ENCODE measurements at regions not wholly inside any gene's neighbourhood (a gene's known extent, or its start where the extent isn't known, plus 50 kb on each side); places are given as distances from the start of the nearest gene placed in this dataset.

DNA sequence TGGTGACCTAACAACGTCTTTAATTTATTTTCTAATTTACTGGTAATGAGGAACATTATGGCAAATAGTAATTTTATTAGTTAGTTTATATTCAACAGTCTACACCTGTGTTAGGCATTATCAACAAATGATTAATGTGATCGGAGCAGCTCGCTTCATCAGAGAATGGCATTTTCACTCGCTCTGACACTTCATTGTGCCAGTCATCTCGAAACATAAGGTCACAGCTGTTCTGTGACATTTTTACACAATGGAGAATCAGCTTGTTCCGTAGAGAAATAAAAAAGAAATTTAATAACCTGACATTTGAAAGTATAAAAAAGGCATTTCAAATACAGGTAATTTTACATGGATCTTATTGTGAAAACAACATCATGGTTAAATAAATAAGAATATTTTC, 858.4 kb downstream of the SLITRK6 start:
- H3K4me3 ChIP-seq = no peak overlapping the region
- TF ChIP-seq, protein P1, sequence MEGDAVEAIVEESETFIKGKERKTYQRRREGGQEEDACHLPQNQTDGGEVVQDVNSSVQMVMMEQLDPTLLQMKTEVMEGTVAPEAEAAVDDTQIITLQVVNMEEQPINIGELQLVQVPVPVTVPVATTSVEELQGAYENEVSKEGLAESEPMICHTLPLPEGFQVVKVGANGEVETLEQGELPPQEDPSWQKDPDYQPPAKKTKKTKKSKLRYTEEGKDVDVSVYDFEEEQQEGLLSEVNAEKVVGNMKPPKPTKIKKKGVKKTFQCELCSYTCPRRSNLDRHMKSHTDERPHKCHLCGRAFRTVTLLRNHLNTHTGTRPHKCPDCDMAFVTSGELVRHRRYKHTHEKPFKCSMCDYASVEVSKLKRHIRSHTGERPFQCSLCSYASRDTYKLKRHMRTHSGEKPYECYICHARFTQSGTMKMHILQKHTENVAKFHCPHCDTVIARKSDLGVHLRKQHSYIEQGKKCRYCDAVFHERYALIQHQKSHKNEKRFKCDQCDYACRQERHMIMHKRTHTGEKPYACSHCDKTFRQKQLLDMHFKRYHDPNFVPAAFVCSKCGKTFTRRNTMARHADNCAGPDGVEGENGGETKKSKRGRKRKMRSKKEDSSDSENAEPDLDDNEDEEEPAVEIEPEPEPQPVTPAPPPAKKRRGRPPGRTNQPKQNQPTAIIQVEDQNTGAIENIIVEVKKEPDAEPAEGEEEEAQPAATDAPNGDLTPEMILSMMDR (IDR thresholded peaks at IDR 0.05) = no peak
- no peak for TF ChIP-seq POLR2A (IDR thresholded peaks at IDR 0.05)
- DNase-seq = no peak

DNA sequence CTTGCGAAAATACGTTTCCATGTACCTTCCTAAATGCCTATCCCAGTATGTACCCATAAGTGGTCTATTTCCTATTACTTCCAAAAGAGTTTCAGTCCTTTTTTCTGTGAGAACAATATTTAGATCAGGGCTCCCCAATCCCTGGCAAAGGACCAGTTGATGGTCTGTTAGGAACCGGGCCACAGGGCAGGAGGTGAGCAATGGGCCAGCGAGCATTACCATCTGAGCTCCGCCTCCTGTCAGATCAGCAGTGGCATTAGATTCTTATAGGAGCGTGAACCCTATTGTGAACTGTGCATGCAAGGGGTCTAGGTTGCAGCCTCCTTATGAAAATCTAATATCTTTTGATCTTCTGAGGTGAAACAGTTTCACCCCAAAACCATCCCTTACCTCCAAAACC, 859.1 kb downstream of the SLITRK6 start:
- DNase-seq = no peak
- Histone ChIP-seq H3K4me3 (no peak overlapping the region), H3K9me3 (replicated peaks in 1 of 3) (no peaks in the 10 kb centered on the region), H3K27ac (no peak overlapping the region), H3K27me3 (no peaks in the 10 kb centered on the region), H3K36me3 (replicated peaks in 1 of 2) (no peaks in the 10 kb centered on the region), H3K4me1 (replicated peaks in 1 of 2) (peaks cover 0 to 1% of the 10 kb centered on the region in 2 donors)
- no peak for TF ChIP-seq POLR2A (IDR thresholded peaks at IDR 0.05)
- TF ChIP-seq, protein P1 (IDR thresholded peaks at IDR 0.05) = no peak
- 90 to 93% (median 92%) methylated on average over 6 of the region's 6 CpGs for WGBS, 4 donors
- intact Hi-C loops (cut with DNase I) = no loop called here

More for the DNA sequence above, 858.4 kb downstream of the SLITRK6 start:
- WGBS, 4 donors = 80 to 85% (median 81%) methylated on average over 6 of the region's 6 CpGs
- Histone ChIP-seq H3K27ac (no peak overlapping the region), H3K4me1 (replicated peaks in 1 of 2) (no peaks in the 10 kb centered on the region), H3K36me3 (replicated peaks in 1 of 2) (no peaks in the 10 kb centered on the region), H3K27me3 (no peaks in the 10 kb centered on the region), H3K9me3 (replicated peaks in 1 of 3) (no peaks in the 10 kb centered on the region)
- intact Hi-C loops (cut with DNase I) = no loop called here

DNA sequence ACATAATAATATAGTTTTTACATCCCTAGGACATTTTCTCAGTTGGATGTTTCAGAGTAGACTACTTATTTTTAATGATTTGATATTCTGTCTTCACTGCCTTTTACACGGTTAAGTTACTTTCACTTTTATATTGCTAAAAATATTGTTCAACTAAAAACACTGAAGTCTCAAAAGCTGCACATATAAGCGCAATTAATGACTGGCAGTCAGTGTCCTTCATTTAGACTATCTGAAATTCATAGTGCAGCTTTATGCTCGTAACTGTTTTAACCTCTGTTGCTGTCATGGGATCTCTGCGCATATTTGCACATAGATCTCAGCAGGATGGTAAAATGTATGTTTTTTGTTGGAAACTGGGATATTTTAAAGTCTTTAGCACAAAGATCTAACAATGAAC, 864.3 kb downstream of the SLITRK6 start:
- no peak overlapping the region for H3K27ac ChIP-seq
- peak overlapping the region in 1 of 4 donors; percentile 30 for H3K4me3 ChIP-seq
- intact Hi-C loops (cut with DNase I) = no loop called here
- no peaks in the 10 kb centered on the region for H3K27me3 ChIP-seq
- H3K4me1 ChIP-seq (replicated peaks in 1 of 2) = peaks cover 0 to 7% of the 10 kb centered on the region in 2 donors
- DNase-seq = no peak
- H3K36me3 ChIP-seq (replicated peaks in 1 of 2) = no peaks in the 10 kb centered on the region
- WGBS, 4 donors = 29 to 58% (median 42%) methylated on average over 4 of the region's 4 CpGs
- no peaks in the 10 kb centered on the region for H3K9me3 ChIP-seq (replicated peaks in 1 of 3)
- no peak for TF ChIP-seq POLR2A (IDR thresholded peaks at IDR 0.05)
- TF ChIP-seq, protein P1 (IDR thresholded peaks at IDR 0.05) = no peak

DNA sequence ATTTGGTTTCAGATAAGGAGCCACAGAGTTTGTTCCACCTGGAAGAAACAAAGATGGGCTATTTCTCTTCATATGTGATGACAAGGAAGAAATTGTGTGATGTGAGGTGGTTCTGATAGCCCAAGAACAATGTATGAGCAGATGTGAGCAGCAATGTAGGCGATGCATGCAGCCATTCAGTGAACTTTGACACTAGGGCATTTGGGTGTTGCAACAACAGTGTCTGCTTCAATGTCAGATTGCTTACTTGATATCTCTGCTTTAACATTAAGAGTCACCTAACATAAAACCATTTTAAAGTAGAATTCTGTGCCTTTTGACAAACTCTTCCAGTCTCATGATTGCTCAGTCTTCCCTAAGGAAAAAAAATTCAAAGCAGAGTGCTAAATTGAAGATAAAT, 865.4 kb downstream of the SLITRK6 start:
- no peak for TF ChIP-seq POLR2A (IDR thresholded peaks at IDR 0.05)
- TF ChIP-seq, protein P1 (IDR thresholded peaks at IDR 0.05) = no peak
- 41 to 88% (median 63%) methylated on average over 1 of the region's 1 CpG for WGBS, 4 donors
- no peaks in the 10 kb centered on the region for H3K9me3 ChIP-seq (replicated peaks in 1 of 3)
- intact Hi-C loops (cut with DNase I) = no loop called here
- H3K36me3 ChIP-seq (replicated peaks in 1 of 2) = no peaks in the 10 kb centered on the region
- no peaks in the 10 kb centered on the region for H3K27me3 ChIP-seq
- H3K4me1 ChIP-seq (replicated peaks in 1 of 2) = peaks cover 0 to 7% of the 10 kb centered on the region in 2 donors
- no peak for DNase-seq
- no peak overlapping the region for H3K27ac ChIP-seq
- H3K4me3 ChIP-seq = no peak overlapping the region

All from adrenal gland (tissue), 9 donors.